ENCODE measurements at regions not wholly inside any gene's neighbourhood (a gene's known extent, or its start where the extent isn't known, plus 50 kb on each side); places are given as distances from the start of the nearest gene placed in this dataset.

- TF ChIP-seq, protein P1, sequence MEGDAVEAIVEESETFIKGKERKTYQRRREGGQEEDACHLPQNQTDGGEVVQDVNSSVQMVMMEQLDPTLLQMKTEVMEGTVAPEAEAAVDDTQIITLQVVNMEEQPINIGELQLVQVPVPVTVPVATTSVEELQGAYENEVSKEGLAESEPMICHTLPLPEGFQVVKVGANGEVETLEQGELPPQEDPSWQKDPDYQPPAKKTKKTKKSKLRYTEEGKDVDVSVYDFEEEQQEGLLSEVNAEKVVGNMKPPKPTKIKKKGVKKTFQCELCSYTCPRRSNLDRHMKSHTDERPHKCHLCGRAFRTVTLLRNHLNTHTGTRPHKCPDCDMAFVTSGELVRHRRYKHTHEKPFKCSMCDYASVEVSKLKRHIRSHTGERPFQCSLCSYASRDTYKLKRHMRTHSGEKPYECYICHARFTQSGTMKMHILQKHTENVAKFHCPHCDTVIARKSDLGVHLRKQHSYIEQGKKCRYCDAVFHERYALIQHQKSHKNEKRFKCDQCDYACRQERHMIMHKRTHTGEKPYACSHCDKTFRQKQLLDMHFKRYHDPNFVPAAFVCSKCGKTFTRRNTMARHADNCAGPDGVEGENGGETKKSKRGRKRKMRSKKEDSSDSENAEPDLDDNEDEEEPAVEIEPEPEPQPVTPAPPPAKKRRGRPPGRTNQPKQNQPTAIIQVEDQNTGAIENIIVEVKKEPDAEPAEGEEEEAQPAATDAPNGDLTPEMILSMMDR (IDR thresholded peaks at IDR 0.05; ENCODE audit: low read depth, low read length, missing input control): no peak
- TF ChIP-seq, protein P2, sequence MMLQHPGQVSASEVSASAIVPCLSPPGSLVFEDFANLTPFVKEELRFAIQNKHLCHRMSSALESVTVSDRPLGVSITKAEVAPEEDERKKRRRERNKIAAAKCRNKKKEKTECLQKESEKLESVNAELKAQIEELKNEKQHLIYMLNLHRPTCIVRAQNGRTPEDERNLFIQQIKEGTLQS (IDR thresholded peaks at IDR 0.05): no peak
- no peak for TF ChIP-seq FOXA1 (IDR thresholded peaks at IDR 0.05)
- no peak for TF ChIP-seq RXRA (IDR thresholded peaks at IDR 0.05)
- no peak for TF ChIP-seq TAF1 (conservative IDR thresholded peaks at IDR 0.05)
- TF ChIP-seq GABPA (IDR thresholded peaks at IDR 0.05 in 1 of 2, conservative IDR thresholded peaks at IDR 0.05 in 1 of 2): no peak
- TF ChIP-seq RAD21 (IDR thresholded peaks at IDR 0.05): no peak
Observed at GRCh38 chr1:87821335-87821697, 492.6 kb downstream of the LMO4 start (continued).

- Histone ChIP-seq H3K27me3 (ENCODE audit: control insufficient read depth in 4 of 4, insufficient read depth in 4 of 4, low read length in 3 of 4) (no peaks in the 10 kb centered on the region), H3K36me3 (ENCODE audit: control insufficient read depth in 4 of 4, insufficient read depth in 3 of 4, low read depth in 1 of 4, low read length in 3 of 4) (no peaks in the 10 kb centered on the region), H3K4me3 (ENCODE audit: low read depth in 1 of 3, low read length in 3 of 3) (no peak overlapping the region), H3K27ac (ENCODE audit: low read depth in 1 of 2, low read length in 2 of 2) (peak overlapping the region in 1 of 2 donors; percentile 5), H3K4me1 (ENCODE audit: control insufficient read depth in 4 of 4, insufficient read depth in 4 of 4, low read length in 3 of 4) (no peaks in the 10 kb centered on the region), H3K9me3 (ENCODE audit: control insufficient read depth in 4 of 4, low read length in 3 of 4) (no peaks in the 10 kb centered on the region), H3K9ac (ENCODE audit: low read depth in 1 of 2, low read length in 2 of 2) (no peak overlapping the region)
- WGBS: 61% methylated on average over 7 of the region's 7 CpGs
- no peak for DNase-seq (ENCODE audit: low spot score)
- TF ChIP-seq TAF1 (conservative IDR thresholded peaks at IDR 0.05): no peak
- peak; percentile 29 for TF ChIP-seq SP1 (IDR thresholded peaks at IDR 0.05)
- no peak for TF ChIP-seq GABPA (IDR thresholded peaks at IDR 0.05 in 1 of 2, conservative IDR thresholded peaks at IDR 0.05 in 1 of 2)
- no peak for TF ChIP-seq NR2F2 (IDR thresholded peaks at IDR 0.05)
Observed at GRCh38 chr1:87826681-87827251, 498.1 kb downstream of the LMO4 start.

DNA sequence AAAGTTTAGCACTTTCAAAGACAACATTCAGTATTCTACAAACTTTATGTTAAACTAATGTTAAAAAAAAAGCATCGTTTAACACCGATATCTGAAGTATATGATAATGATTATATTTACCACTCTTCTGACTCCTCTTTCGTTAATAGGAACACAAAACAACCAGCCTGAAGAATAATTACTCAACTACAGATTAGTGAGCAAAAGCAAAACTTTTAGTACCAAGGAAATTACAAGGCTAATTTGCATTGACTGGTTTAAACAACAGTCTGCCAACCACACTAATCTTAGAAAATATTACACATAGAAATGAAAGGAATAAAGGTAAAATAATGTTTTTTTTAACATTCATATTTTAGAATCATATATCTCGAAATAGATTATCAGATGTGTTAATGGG is 500.7 kb downstream of the LMO4 start:
- H3K9me3 ChIP-seq (ENCODE audit: control insufficient read depth in 4 of 4, low read length in 3 of 4): no peaks in the 10 kb centered on the region
- H3K4me1 ChIP-seq (ENCODE audit: control insufficient read depth in 4 of 4, insufficient read depth in 4 of 4, low read length in 3 of 4): no peaks in the 10 kb centered on the region
- no peak for DNase-seq (ENCODE audit: low spot score)
- no peak overlapping the region for H3K4me3 ChIP-seq (ENCODE audit: low read depth in 1 of 3, low read length in 3 of 3)
- WGBS: 93% methylated on average over 4 of the region's 4 CpGs
- no peak for TF ChIP-seq FOXA2 (IDR thresholded peaks at IDR 0.05)
- TF ChIP-seq HNF4G (IDR thresholded peaks at IDR 0.05): no peak
- no peak for TF ChIP-seq EGR1 (IDR thresholded peaks at IDR 0.05; ENCODE audit: low read depth in 2 of 2)
- TF ChIP-seq, protein P1 (IDR thresholded peaks at IDR 0.05; ENCODE audit: low read depth, low read length, missing input control): no peak
- no peak for TF ChIP-seq GABPA (IDR thresholded peaks at IDR 0.05 in 1 of 2, conservative IDR thresholded peaks at IDR 0.05 in 1 of 2)
- TF ChIP-seq JUND (IDR thresholded peaks at IDR 0.05): no peak
- no peak for TF ChIP-seq HNF4A (conservative IDR thresholded peaks at IDR 0.05)
- TF ChIP-seq FOXA1 (IDR thresholded peaks at IDR 0.05): no peak
- TF ChIP-seq ZBTB33 (IDR thresholded peaks at IDR 0.05): no peak
- no peak overlapping the region for H3K9ac ChIP-seq (ENCODE audit: low read depth in 1 of 2, low read length in 2 of 2)
- H3K27me3 ChIP-seq (ENCODE audit: control insufficient read depth in 4 of 4, insufficient read depth in 4 of 4, low read length in 3 of 4): no peaks in the 10 kb centered on the region
- H3K27ac ChIP-seq (ENCODE audit: low read depth in 1 of 2, low read length in 2 of 2): no peak overlapping the region
- no peaks in the 10 kb centered on the region for H3K36me3 ChIP-seq (ENCODE audit: control insufficient read depth in 4 of 4, insufficient read depth in 3 of 4, low read depth in 1 of 4, low read length in 3 of 4)
